Colonic mucosa (tissue), 4 donors: ENCODE measurements at regions not wholly inside any gene's neighbourhood (a gene's known extent, or its start where the extent isn't known, plus 50 kb on each side); places are given as distances from the start of the nearest gene placed in this dataset.

Source experiments
- DNase-seq: peaks from one replicate; pipeline ENCODE4 v3.0.0-alpha.2; 2020
- H3K27ac ChIP-seq: fragments of 200-600 bp; one replicate; pipeline ENCODE4 v1.8.0; 2021
- H3K27me3 ChIP-seq: fragments of 200-600 bp; one replicate; pipeline ENCODE4 v1.8.0; 2021
- H3K36me3 ChIP-seq: fragments of 200-600 bp; one replicate; pipeline ENCODE4 v1.8.0; 2021
- H3K4me1 ChIP-seq: fragments of 200-600 bp; one replicate; pipeline ENCODE4 v1.8.0; 2021; ENCODE audit warnings: mild to moderate bottlenecking
- H3K4me3 ChIP-seq: fragments of 200-600 bp; one replicate; pipeline ENCODE4 v1.8.0; 2021
- H3K9ac ChIP-seq, 2 donors: one replicate each; pipeline ENCODE4 v1.7.0; 2013; ENCODE audit warnings: control low read depth in 2 of 2, low read depth in 2 of 2, low read length in 2 of 2
- H3K9me3 ChIP-seq: fragments of 200-600 bp; one replicate; pipeline ENCODE4 v1.8.0; 2021
- intact Hi-C: fragments of 100-400 bp; cut with DNase I; formaldehyde crosslinking; loops from one replicate; pipeline ENCODE4 v1.14.1; 2022
- TF ChIP-seq, protein P1 (sequence below): fragments of 200-600 bp; IDR thresholded peaks from one replicate; pipeline ENCODE4 v1.8.0; 2022; ENCODE audit warnings: antibody characterized with exemption, mild to moderate bottlenecking
- donor health status: healthy.
- donor health status: DM: no; HTN: no; CAD: no.
- donor health status: DM: no; HTN: no; CAD: no.

DNA sequence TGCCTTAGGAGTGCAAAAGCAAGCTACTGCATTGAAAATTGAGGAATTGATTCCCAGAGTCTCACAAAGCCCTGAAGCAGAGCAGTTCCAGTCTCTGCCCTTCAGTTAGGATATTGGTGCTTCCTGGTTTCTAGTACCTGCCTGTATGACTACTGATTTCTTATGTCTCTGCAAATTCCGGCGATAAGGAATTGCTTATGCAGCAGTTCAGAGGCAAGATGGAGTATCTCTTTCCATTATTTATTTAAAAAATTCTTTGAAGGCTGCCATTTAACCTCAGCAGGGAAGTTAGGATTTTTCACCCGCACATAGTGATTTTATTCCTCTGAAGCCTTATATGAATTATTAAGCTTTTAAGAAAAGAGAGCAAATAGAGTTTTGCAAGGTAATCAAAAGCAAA is 184.9 kb upstream of the SSTR1 start:
- Histone ChIP-seq H3K4me1 (no peaks in the 10 kb centered on the region), H3K36me3 (no peaks in the 10 kb centered on the region), H3K9ac (no peak overlapping the region), H3K4me3 (no peak overlapping the region), H3K27ac (no peak overlapping the region), H3K9me3 (no peaks in the 10 kb centered on the region), H3K27me3 (no peaks in the 10 kb centered on the region)
- DNase-seq, result no peak
- intact Hi-C loops, result no loop called here
- TF ChIP-seq, protein P1, sequence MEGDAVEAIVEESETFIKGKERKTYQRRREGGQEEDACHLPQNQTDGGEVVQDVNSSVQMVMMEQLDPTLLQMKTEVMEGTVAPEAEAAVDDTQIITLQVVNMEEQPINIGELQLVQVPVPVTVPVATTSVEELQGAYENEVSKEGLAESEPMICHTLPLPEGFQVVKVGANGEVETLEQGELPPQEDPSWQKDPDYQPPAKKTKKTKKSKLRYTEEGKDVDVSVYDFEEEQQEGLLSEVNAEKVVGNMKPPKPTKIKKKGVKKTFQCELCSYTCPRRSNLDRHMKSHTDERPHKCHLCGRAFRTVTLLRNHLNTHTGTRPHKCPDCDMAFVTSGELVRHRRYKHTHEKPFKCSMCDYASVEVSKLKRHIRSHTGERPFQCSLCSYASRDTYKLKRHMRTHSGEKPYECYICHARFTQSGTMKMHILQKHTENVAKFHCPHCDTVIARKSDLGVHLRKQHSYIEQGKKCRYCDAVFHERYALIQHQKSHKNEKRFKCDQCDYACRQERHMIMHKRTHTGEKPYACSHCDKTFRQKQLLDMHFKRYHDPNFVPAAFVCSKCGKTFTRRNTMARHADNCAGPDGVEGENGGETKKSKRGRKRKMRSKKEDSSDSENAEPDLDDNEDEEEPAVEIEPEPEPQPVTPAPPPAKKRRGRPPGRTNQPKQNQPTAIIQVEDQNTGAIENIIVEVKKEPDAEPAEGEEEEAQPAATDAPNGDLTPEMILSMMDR, result no peak

DNA sequence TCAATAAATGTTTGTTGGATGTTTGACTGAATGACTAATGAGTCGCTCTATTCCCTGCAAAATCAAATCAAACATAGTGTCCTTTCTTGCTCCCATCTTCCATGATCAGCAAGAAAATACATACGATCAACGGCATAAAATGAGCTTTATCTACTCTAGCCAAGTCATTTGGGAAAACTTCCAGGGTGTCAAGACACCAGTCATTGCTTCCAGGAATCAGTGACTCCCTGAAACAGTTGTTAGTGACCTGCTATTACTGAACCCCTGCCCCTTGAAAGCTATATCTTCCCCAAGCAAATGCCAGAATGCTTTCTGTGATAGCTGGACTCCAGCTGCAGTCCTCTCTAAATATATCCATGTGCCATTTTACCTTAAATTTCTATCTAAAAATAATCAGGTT is 169.5 kb upstream of the SSTR1 start:
- H3K9me3 ChIP-seq, result no peaks in the 10 kb centered on the region
- H3K4me3 ChIP-seq, result no peak overlapping the region
- H3K36me3 ChIP-seq, result no peaks in the 10 kb centered on the region
- H3K4me1 ChIP-seq, result no peaks in the 10 kb centered on the region
- TF ChIP-seq, protein P1, result no peak
- intact Hi-C loops, result no loop called here
- H3K27me3 ChIP-seq, result no peaks in the 10 kb centered on the region
- no peak overlapping the region for H3K27ac ChIP-seq
- no peak for DNase-seq
- no peak overlapping the region for H3K9ac ChIP-seq

DNA sequence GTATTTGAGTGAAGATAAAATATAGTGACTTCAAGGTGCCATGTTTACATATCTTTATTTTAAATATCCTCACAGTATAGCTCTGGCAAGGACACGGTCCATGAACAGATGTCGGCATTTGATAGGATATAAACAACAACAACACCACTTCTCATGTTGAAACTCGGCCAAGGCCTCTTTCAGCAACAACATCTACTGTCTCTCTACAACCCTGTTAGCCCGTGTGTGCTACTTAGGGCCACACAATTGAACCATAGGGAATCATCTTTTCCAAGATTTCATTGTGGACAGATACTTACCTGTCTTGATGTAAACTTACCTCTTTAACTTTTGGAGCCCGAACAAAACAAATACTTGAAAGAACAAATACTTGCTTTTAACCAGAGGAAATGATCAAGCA is 168.7 kb upstream of the SSTR1 start:
- no peak overlapping the region for H3K4me3 ChIP-seq
- no peak overlapping the region for H3K9ac ChIP-seq
- no peaks in the 10 kb centered on the region for H3K27me3 ChIP-seq
- no peaks in the 10 kb centered on the region for H3K9me3 ChIP-seq
- intact Hi-C loops, result no loop called here
- TF ChIP-seq, protein P1, result no peak
- no peak for DNase-seq
- H3K27ac ChIP-seq, result no peak overlapping the region
- H3K36me3 ChIP-seq, result no peaks in the 10 kb centered on the region
- H3K4me1 ChIP-seq, result no peaks in the 10 kb centered on the region

DNA sequence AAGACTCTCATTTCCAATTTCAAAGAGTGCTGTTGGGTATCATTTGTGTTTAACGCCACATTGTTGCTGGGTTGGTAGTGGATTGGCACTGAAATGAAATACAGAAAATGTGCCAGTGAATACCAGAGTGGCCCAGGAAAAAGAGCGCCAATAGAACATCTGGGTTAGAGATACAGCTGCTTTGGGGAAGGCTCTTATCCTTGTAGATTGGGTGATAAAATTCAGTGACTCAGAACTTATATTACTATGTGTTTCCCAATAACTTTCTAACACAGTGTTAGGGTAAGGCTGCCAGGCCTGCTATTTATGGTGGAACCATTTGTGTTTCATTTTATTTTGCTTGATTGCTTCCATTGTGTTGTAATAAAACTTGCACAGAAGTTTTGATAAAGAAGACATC is 168.2 kb upstream of the SSTR1 start:
- no peak overlapping the region for H3K4me3 ChIP-seq
- H3K4me1 ChIP-seq, result no peaks in the 10 kb centered on the region
- no peak overlapping the region for H3K27ac ChIP-seq
- H3K9me3 ChIP-seq, result no peaks in the 10 kb centered on the region
- H3K36me3 ChIP-seq, result no peaks in the 10 kb centered on the region
- DNase-seq, result no peak
- TF ChIP-seq, protein P1, result no peak
- H3K9ac ChIP-seq, result no peak overlapping the region
- H3K27me3 ChIP-seq, result no peaks in the 10 kb centered on the region
- intact Hi-C loops, result no loop called here

DNA sequence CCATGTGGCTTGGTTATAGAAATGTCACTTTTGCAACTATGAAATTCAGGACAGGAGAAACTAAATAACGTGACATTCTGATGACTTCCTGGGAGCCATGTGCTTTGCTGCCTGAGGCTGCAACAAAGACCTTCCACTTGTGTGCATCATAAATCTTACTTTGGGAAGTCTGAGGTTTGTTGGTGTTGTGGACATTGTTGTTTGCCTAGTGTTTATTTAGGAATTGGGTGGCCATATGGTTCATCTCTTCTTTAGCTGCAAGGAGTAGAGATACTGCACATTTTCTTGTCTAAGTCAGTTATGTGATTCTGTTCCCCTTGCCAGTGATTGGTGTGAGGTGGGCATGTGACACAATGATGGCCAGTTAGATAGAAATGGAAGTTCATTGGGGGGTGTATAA is 167.3 kb upstream of the SSTR1 start:
- Histone ChIP-seq H3K27ac (no peak overlapping the region), H3K4me1 (no peaks in the 10 kb centered on the region), H3K4me3 (no peak overlapping the region), H3K9me3 (no peaks in the 10 kb centered on the region), H3K36me3 (no peaks in the 10 kb centered on the region), H3K9ac (no peak overlapping the region), H3K27me3 (no peaks in the 10 kb centered on the region)
- DNase-seq, result no peak
- TF ChIP-seq, protein P1, result no peak
- intact Hi-C loops, result no loop called here

DNA sequence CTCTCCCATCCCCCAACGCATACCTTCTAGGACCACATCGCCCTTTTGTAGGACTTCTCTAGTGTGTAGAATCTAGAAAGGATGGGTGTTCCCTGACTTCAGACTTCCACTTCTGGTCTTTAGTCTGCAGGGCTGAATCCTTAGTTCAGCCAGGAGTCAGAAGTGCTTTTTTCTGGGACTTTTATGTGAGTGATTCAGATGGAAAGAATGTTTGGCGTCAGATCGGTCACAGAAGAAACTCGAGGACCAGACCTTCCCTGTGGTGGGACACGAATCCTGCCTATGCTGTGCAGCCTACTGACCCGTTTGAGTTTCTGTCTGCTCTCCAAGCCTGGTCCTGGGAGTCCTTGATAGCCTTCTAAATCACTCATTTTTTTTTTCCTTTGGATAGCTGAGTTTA is 165.4 kb upstream of the SSTR1 start:
- TF ChIP-seq, protein P1, result no peak
- H3K9me3 ChIP-seq, result no peaks in the 10 kb centered on the region
- H3K27me3 ChIP-seq, result no peaks in the 10 kb centered on the region
- H3K36me3 ChIP-seq, result no peaks in the 10 kb centered on the region
- intact Hi-C loops, result no loop called here
- no peak overlapping the region for H3K27ac ChIP-seq
- no peak overlapping the region for H3K4me3 ChIP-seq
- no peaks in the 10 kb centered on the region for H3K4me1 ChIP-seq
- DNase-seq, result no peak
- no peak overlapping the region for H3K9ac ChIP-seq
